ENCODE measurements at regions not wholly inside any gene's neighbourhood (a gene's known extent, or its start where the extent isn't known, plus 50 kb on each side); places are given as distances from the start of the nearest gene placed in this dataset.

- DNase-seq (ENCODE audit: low read depth), result no peak
- TF ChIP-seq, protein P1, sequence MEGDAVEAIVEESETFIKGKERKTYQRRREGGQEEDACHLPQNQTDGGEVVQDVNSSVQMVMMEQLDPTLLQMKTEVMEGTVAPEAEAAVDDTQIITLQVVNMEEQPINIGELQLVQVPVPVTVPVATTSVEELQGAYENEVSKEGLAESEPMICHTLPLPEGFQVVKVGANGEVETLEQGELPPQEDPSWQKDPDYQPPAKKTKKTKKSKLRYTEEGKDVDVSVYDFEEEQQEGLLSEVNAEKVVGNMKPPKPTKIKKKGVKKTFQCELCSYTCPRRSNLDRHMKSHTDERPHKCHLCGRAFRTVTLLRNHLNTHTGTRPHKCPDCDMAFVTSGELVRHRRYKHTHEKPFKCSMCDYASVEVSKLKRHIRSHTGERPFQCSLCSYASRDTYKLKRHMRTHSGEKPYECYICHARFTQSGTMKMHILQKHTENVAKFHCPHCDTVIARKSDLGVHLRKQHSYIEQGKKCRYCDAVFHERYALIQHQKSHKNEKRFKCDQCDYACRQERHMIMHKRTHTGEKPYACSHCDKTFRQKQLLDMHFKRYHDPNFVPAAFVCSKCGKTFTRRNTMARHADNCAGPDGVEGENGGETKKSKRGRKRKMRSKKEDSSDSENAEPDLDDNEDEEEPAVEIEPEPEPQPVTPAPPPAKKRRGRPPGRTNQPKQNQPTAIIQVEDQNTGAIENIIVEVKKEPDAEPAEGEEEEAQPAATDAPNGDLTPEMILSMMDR (conservative IDR thresholded peaks at IDR 0.05; ENCODE audit: control insufficient read depth, insufficient read depth, low read depth, low read length), result no peak
- H3K4me3 ChIP-seq (ENCODE audit: control insufficient read depth, low read depth, low read length), result no peak overlapping the region
Observed at GRCh38 chr14:38070061-38070588, 137.6 kb upstream of the SSTR1 start.

DNA sequence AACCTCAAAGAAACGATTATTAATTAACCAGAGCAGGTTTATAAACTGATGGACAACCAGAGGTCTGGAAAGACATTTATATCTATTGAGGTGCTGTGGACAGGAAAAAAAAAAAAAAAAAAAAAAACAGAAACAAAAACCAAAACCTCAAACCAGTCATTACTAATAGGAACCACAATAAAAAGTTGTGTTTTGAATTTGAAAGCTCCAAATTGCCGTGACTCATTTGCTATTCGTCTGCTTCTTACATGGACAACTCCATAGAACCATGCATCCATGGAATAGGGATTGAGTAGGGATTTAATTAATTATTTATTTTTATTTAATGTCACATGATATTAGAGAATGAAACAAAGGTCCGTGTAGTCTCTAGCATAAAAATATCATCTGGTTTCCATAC lies 134.1 kb upstream of the SSTR1 start:
- H3K4me3 ChIP-seq (ENCODE audit: control insufficient read depth, low read depth, low read length), result no peak overlapping the region
- peak; percentile 31 for DNase-seq (ENCODE audit: low read depth)
- TF ChIP-seq, protein P1 (conservative IDR thresholded peaks at IDR 0.05; ENCODE audit: control insufficient read depth, insufficient read depth, low read depth, low read length), result no peak

DNA sequence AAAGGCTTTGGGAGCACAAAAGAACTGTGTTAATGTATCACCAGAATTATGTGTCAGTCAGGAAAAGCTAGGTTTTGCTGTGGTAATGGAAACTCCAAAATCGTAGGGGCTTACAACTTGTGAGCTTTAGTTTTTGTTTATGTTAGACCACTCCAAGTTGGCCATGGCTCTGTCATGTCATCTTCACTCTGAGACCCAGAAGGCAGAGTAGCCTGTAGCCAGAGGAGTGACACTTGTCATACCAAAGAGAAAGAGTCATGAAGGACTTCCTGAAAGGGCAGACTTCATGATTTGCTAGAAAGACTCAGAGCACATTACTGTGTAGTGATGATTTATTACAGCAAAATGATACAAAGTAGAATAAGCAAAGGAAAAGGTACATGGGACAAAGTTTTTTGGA lies 133.6 kb upstream of the SSTR1 start:
- no peak overlapping the region for H3K4me3 ChIP-seq (ENCODE audit: control insufficient read depth, low read depth, low read length)
- no peak for DNase-seq (ENCODE audit: low read depth)
- TF ChIP-seq, protein P1 (conservative IDR thresholded peaks at IDR 0.05; ENCODE audit: control insufficient read depth, insufficient read depth, low read depth, low read length), result no peak

- no peak for DNase-seq (ENCODE audit: low read depth)
- H3K4me3 ChIP-seq (ENCODE audit: control insufficient read depth, low read depth, low read length), result no peak overlapping the region
- TF ChIP-seq, protein P1 (conservative IDR thresholded peaks at IDR 0.05; ENCODE audit: control insufficient read depth, insufficient read depth, low read depth, low read length), result no peak
Observed at GRCh38 chr14:38074754-38075153, 132.9 kb upstream of the SSTR1 start.

DNA sequence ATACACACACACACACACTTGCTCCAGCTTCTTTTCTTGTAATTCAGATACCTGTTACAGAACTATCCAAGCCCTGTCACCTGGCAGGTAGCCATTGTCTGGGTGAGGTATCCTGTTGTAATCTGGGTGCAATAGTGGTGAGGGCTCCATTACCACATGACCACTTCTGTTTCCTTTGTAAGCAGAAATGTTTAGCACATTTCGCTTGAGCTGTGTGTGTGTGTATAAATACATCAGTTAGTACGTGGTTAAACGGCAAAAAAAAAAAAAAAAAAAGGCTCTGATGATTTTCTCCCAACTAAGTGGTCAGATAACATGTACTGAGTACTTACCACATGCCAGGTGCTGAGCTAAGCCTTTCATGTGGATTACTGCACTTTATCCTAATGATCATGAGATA lies 129.3 kb upstream of the SSTR1 start:
- TF ChIP-seq, protein P1 (conservative IDR thresholded peaks at IDR 0.05; ENCODE audit: control insufficient read depth, insufficient read depth, low read depth, low read length), result no peak
- no peak overlapping the region for H3K4me3 ChIP-seq (ENCODE audit: control insufficient read depth, low read depth, low read length)
- no peak for DNase-seq (ENCODE audit: low read depth)

GRCh38 chr14:38079268-38079667 lies 128.4 kb upstream of the SSTR1 start:
- TF ChIP-seq, protein P1 (conservative IDR thresholded peaks at IDR 0.05; ENCODE audit: control insufficient read depth, insufficient read depth, low read depth, low read length), result no peak
- peak; percentile 46 for DNase-seq (ENCODE audit: low read depth)
- H3K4me3 ChIP-seq (ENCODE audit: control insufficient read depth, low read depth, low read length), result no peak overlapping the region

DNA sequence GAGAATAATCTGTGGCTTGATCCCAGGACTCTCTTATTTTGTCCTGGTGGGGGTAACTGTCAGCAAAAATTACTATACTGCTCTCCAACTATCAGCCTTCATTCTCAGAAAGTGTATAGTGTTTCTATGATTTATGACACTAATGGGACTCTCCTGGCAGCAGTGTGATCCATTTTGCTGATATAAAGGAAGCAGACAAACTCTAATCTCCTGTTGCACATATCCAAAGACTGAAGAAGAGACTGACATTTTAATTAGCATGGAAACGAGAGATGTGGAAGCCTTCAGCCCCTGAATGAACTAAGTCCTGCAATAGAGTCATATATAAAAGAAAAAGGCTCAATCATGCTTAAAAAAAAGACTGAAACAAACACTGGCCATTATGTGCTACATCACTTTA lies 127.8 kb upstream of the SSTR1 start:
- no peak for DNase-seq (ENCODE audit: low read depth)
- TF ChIP-seq, protein P1 (conservative IDR thresholded peaks at IDR 0.05; ENCODE audit: control insufficient read depth, insufficient read depth, low read depth, low read length), result no peak
- no peak overlapping the region for H3K4me3 ChIP-seq (ENCODE audit: control insufficient read depth, low read depth, low read length)
